Stimulated activated CD4-positive, alpha-beta T cell treated with anti-CD3 and anti-CD28 coated beads, Interleukin-4, amount 100 ng/mL, for 1 hour (primary cell): ENCODE measurements at regions not wholly inside any gene's neighbourhood (a gene's known extent, or its start where the extent isn't known, plus 50 kb on each side); places are given as distances from the start of the nearest gene placed in this dataset.
"Not testable (repeated sequence)": the region's sequence is repeated elsewhere in the genome, so short reads cannot be mapped to it uniquely, and the experiment has no call there.

ENCODE experiments used
- DNase-seq: peaks from one replicate; pipeline ENCODE4 v3.0.0-alpha.2; 2020

DNA sequence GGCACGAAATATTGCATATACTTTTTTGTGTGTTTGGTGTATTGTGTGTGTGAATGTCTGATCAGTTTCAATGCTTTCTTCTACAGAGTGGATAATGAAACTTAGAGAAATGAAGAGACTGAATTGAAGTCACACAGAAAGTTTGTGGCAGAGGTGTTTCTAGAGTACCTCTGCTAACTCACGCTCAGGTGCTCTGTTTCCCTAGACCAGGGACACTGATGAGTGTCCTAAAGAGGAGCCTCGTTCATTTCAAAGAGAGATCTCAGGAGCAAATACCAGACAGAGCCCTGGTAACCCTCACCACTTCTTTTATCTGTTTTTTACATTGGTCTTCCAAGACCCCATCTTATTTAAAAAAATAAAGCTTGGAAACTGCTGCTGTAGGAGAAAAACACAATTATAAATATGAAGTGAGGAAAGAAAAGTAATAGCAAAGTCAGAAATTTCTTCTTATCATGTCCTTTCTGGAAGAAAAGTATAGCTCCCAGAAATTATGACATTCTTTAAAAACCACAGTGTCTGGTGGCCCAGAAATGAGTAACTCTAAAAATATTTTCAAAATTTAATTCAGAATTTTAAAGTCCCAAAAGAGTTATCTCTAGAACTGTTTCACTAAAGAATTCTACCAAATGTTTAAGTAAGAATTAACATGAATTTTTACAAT is 720.6 kb downstream of the RFPL4B start:
- no peak for DNase-seq

DNA sequence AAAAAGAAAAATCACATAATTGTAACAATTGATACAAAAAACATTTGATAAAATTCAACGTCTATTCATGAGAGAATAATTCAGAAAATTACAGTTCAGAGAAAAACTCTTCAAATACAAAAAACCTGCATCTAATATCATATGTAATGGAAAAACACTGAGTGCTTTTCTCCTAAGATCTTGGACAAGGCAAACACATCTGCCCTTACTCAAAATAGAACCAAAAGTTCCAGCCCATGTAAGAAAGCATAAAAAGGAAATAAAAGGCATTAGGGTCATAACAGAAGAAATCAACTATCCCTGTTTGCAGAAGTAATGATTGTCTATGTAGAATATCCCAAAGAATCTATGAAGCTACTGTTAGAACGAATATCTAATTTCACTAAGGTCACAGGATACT is 721.4 kb downstream of the RFPL4B start:
- DNase-seq, result no peak

DNA sequence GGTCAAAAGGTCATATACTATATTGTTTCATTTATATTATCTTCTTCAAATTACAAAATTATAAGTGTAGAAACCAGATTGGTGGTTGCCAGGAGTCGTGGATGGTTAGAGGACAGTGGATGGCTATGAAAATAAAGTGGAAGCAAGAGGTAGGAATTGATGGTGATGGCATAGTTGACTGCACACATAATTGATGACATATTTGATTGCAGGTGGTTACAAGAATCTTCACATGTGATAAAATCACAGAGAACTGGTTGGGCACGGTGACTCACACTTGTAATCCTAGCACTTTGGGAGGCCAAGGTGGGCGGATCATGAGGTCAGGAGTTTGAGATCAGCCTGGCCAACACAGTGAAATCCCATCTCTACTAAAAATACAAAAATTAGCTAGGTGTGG is 723.6 kb downstream of the RFPL4B start:
- not testable (repeated sequence) for DNase-seq

DNA sequence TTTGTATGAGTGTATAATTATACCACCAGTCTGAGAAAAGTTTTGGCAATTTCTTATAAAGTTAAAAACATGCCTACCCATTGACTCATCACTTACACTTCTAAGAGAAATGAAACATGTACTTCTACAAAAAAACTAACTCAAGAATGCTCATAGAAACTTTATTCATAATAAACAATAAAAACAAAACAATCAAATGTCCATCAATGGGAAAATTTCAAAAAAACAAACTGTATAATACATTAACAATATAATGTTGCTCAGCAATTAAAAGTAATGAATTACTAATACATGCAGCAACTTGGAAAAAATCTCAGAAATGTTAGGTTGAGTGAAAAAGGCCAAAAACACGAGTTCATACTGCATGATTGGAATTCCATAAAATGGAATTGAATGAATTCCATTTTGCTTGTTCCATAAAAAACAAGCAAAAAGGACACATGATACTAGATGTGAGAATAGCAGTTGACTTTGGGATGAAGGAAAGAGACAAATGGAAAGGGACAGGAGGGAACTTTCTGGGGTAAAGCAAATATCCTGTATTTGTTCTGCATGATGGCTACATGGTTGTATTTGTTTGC is 726.6 kb downstream of the RFPL4B start:
- DNase-seq, result no peak

DNA sequence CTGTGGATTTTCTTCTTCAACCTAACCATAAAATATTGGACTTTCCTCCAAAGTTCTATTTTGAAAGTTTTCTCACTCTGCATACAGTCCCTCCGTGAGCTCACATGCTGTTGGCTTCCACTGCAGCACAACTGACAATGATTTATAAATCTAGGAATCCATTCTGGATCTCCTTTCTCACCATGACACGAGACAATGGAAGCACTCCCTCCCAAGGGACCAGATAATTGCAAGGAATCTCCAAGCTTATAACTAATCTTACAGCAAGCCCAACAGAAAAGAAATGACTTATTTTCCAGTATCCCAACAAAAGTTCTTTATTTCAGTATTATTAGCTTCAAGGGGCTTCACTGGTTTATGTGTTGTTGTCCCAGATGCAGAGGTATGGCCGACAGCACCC is 729.0 kb downstream of the RFPL4B start:
- DNase-seq, result no peak

DNA sequence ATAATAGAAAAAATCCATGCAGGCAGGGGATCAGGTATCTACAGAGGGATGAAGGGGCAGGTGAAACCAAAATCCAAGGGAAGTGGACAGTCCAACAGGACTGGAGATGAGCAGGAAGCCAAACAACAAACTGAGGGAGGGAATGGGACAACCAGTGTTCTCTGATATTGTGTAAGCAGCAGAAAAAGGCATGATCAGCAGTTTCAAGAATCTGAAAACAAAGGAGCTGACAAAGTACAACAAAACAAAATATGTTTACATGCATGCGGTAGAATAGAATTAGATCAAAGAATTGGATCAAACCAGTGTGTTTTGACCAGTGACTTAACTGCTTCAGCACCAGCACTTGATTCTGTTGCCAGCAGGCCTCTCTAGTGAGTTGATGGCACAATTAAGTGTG is 729.7 kb downstream of the RFPL4B start:
- no peak for DNase-seq

DNA sequence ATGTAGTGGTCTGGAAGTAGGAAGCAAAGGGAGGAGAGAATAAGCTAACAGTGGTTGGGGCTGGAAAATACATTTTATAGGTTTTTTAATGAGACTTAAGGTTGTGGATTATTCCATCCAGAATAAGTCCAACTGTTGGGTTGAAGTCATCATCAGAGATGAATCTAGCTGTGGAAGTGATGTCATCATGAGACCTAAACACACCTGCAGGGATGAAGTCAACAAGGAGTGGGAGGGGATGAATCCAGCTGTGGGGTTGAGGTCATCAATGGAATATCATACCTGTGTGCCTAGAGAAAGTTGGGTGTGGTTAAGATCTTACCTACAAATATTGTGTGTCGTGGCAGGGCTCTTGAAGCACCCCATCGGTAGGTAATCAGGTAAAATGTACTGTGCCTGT is 730.7 kb downstream of the RFPL4B start:
- DNase-seq, result no peak

DNA sequence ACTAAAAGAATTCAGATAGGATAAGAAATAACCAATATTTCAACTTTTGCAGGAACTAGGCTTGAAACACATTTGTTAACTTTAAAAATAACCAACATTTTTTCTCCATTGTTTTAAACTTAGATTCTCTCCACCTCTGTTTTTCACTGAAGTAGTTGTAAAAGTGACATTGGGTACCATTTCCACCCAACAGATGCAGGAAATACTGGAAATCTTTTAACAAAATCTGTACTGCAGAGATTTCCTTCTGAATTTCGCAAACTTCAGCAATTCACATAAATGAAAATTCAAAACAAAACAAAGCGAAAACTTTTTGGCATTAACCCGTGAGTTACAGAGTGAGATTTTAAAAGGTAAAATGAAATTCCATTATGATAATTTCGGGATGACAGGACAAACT is 731.7 kb downstream of the RFPL4B start:
- no peak for DNase-seq

DNA sequence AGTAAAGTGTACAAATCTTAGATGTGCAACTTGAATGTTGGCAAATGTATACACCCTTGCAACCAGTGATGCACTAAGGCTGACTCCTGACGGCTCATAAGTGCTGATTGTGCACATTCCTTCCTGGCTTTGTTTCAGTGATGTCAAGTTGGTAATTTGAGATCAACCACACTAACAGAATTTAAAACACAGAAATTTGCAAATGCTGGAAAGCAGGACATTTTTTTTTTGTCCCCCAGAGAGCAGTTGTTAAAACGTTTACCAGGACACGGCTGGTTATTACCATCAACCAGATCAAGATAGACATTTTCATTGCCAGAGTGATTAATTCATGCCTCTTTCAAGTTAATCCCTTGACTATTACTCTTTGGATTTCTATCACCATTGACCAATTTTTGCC is 735.6 kb downstream of the RFPL4B start:
- no peak for DNase-seq

DNA sequence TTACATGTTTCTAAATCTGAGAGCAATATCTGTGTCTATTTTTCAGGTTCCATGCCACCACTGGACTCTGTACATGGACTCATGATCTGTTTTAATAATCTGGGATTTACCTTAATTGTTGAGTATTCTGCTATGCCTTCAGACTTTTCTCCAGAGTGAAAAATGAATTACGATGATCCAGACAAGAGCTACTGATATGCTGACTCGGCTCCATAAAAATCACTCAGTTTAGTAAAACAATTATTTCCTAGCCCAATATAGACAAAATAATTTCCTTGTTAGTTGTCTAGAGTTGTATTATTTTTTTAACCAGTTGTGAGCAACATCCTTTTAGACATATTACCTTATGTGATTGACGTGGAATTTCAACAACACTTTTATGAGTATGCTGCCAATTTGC is 736.8 kb downstream of the RFPL4B start:
- DNase-seq, result no peak

DNA sequence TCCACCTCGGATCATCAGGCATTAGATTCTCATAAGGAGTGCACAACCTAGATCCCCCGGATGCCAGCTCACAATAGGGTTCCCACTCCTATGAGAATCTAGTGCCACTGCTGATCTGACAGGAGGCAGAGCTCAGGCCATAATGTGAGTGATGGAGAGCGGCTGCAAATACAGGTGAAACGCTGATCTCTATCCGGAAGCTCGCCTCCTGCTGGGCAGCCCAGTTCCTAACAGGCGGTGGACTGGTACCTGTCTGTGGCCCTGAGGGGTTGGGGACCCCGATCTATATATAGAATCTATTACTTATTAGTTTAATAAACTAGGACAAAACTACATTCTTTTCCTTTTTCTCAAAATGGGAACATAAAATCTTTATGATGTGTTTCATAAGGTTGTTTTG is 741.9 kb downstream of the RFPL4B start:
- DNase-seq, result no peak

DNA sequence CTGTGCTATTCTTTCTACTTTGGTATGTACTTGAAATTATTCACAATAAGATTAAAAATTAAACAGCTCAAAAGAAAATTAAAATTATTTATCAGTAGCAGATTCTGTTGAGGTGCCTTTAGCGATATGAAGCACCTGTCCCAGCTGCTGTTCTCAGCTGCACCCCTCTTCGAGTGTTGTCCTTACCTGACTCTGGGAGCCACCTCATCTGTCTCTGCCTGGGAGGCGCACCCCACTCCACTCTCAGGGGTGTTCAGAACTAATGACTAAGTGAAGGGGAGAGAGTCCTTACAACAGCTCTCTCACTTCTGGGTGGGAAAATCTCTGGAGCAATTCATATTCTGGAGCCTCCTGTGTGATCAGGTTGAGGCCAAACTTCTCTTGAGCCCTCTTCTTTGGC is 745.7 kb downstream of the RFPL4B start:
- DNase-seq, result no peak

DNA sequence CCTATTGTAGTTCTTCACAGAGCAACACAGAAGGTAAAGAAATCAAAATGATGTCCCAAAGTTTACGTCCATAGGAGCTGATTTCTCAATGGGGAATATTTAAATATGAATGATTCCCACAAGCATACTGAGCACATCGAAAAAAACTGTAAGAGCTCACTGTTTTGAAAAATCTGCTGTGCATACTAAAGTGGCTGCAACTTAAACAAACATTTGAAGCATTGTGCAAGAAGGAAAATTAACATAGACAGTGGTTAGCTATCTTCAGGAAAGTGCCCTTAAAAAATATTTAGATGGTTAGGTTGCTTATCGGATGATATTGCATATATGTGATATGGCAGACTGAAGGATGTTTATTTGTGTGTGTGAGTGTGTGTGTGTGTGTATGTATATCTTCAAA is 747.6 kb downstream of the RFPL4B start:
- no peak for DNase-seq

DNA sequence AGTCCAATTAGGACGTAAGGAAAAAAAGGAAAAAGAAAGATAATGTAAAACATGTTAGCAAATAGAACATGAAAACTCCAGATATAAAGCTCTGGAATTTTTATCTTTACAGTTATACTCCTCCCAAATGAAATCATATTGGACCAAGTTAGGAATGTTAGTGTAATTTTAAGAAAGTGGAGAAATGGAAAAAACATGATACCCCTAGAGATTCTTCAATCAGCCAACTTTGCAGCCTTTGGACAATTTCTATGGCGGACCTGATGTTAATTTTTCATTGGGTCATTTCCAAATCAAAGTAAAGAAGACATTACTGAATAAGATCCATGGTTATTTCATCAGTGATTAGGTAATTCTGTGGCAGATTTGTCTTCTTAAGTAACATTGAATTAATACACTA is 748.7 kb downstream of the RFPL4B start:
- DNase-seq, result no peak

DNA sequence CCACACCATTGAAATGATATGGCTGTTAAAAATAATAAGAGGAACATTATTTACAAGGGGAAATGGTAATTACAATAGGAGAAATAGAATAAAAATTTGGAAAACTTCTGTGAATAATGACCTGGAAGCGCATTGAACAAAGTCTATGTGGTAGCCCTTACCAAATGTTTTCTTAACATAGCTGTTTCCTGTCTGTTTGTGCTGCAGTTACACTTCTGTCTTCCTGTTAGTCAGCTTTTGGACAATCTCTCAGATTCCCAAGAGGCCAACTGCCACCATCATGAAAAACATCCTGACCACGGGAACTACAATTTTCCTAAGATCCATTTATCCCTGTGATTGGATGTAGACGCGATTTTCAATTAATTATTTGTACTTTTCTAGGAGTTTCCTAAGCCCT is 754.4 kb upstream of the MARCKS start:
- DNase-seq, result no peak

DNA sequence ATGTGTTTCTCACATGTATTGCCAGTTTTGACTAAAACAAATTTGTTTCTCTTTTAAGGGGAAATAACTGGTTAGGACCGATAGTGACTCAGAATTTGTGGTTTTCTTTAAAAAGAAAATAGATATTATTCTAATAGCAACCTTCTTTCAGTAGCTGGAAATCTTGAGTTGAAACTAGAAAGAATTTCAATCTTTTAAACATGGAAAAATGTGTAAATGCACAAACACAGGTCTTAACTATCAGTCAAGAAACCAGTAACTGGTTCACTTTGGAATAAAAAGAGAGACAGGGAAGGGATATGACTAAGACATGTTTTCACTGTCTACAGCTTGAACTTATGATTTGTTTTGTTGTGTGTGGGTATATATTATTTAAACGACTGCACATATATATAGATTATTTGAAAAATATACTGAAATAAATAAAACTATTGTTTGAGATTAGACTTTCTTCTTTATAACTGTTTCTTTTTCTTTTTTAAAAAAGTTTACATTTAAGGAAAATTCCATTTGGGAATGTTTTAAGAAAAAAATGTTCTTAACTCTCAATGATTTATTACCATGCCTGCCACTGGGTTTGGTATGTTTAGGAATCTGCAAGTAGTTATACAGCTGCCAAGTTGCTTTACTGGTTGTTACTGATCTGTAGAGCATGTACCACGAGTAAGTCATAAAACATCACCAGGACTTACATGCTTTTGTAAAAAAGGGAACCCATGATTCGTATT is 753.3 kb upstream of the MARCKS start:
- no peak for DNase-seq

DNA sequence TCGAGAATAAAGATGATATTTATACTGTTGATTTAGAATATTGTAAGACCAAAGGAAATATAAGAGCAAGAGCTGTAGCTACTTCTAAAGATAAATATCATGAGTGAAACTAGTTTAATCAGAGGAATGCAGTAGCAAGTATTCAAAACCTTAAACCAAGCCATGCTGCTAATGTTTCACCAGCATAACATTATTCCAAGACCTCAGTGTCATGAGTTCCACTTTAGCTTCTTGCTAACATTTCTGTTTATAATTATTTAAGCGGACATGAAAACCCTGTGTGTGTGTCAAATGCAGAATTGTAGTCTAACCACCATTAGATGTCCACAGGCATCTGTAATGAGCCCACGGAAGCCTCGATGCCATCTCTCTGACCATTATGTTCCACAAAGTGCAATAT is 752.6 kb upstream of the MARCKS start:
- DNase-seq, result no peak

DNA sequence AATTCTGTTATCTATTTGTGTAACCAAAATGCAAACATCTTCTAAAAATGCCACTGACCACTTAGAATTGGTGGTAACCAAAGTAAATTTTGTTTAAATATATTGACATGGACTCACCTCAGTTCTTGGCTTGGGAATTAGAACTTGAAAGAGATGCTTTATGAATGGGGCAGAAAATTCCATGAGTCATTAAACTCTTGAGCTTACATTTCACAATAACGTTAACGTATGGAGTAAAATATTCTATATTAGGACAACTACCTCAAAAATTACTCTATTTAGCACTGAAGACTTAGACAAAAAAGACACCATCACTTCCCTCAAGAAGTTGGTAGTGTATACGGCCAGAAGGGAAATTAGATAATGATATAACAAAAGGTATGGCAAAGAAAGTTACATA is 752.2 kb upstream of the MARCKS start:
- no peak for DNase-seq

DNA sequence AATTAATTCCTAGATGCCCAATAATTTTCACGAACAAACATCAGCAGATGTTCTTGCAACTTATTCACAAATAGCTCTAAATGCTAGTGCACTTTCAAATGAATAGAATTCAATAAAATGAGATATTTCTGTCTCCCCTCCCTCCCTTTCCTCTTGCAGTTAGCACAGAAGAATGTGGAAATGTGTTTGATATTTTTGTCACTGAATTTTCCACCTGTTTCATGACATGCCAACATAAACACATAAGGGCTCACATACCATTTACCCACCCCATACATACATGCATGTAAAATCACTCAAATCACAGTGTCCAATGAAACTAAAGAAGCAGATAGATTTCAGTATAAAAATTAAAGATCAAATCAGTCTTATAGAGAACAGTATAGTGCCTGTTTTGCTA is 746.9 kb upstream of the MARCKS start:
- no peak for DNase-seq

DNA sequence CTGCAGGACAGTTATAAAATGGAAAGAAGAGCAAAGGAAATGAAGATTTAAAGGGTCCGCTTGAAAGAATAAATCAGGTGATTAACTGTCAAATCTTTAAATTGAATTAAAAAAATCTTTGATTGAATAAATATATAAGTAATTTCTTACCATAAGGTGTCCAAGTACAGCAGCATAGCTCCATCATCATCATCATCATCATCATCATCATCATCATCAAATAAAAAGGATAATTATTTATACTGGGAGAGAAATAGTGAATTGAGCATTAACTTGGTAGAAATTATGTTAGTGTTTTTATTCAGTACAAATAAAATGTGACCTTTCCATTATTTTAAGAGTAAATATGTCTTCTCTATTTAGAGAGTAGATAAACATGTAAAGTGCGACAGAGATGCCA is 745.6 kb upstream of the MARCKS start:
- no peak for DNase-seq

DNA sequence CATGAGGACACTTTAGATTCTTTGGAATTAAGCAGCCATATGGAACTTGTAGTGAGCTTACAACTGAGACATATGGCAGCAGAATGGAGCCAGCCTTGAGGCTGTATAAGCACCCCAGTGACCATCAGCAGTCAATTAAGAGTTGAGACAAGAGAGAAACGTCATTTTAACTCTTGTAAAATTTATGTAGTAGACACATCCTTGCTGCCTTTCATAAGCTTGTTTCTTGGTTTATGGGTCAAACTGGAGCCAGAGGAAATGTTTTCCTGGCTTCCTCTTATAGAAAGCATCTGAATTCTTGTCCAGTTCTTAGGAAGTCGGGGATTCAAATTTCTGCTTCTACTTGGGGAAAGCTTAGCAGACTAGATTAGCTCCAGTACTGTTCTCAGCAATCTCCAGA is 745.1 kb upstream of the MARCKS start:
- DNase-seq, result no peak

DNA sequence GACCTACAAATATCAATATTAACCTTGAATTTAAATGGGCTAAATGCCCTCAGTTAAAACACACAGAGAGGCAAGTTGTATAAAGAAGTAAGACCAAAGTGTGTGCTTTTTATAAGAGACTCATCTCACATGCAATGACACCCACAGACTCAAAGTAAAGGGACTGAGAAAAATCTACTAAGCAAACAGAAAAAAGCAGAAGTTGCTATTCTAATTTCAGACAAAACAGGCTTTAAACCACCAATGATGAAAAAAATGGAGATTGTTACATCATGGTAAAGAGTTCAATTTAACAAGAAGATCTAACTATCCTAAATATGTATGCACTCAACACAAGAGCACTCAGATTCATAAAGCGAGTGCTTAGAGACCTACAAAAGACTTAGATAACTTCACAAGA is 741.9 kb upstream of the MARCKS start:
- no peak for DNase-seq

DNA sequence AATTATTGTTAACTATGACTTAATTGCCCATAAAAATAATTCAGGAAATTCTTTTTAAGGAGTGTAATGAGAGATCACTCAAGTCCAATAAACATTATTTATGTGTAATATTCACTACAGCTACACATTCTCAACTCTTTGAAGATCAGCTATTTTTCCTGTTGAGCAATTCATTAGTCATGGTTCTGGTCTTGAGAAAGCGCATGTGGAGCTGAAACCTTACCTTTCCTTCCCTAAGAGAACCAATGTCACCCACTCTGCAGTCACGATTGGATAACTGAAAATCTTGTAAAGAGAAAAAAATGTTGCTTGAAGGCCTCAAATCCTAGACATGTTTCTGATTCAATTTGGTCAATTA is 736.9 kb upstream of the MARCKS start:
- DNase-seq, result no peak

DNA sequence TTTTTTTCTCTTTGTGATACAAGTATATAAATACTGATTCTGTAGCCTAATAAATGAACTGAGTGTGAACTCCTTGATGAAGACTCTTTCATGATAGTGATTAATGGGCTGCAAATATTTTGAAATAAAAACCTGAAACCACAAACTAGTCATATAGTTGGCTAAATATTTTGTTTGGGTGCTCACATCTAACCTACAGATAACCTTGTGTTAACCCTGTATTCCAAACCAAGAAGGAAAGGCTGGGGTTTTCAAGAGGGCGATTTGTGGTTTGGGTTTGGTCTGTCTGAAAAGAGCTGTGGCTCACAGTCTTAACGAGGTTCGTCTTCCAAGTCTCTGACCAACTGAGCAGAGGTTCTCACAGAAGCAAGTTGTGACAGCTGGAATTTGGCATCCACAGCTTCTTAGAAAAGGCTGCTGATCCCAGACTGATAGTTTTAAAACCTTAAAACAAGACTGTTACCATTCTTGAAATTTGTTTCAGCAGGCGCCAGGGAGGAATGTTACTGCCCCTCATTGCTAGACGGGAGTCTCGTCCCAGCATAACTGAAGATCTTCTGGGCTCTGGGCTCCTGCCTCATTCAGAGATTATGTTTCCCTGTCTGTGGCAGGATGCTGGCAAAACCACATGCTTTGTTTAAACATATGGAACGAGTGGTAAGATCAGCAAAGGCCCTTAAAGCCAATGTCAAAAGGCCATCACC is 736.4 kb upstream of the MARCKS start:
- DNase-seq, result no peak
